ENCODE measurements at regions not wholly inside any gene's neighbourhood (a gene's known extent, or its start where the extent isn't known, plus 50 kb on each side); places are given as distances from the start of the nearest gene placed in this dataset.

DNA sequence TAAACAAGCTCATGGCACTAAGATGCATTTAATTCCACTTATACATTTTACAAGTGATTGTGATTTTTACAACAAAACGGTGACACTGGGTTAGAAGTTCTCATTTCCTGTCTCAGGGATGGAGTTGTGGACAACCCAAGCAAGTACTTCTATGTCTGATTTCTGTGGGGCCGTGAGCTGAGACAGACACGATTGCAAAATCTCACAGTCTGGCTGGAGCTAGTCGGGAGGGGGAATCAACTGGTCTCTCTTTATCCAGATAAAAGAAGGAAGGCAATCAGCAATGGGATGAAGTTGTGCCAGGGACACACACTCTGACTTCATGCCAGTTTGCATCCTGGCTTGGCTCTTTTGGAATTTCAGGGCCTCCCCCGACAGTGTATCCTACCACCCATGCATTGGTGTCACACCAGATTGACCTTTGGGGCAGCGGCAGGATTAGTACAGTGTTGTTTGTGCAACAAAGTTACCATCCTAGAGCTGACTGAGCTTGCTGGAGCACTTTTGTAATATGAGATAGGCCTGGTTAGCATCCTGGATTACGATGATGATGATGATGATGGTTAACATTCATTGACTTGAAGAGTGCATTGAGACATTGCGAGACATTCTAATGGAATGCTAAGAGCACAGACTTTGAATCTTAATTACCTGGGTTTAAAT lies 98.8 kb downstream of the CTAGE1 start:
- TF ChIP-seq, protein P1, sequence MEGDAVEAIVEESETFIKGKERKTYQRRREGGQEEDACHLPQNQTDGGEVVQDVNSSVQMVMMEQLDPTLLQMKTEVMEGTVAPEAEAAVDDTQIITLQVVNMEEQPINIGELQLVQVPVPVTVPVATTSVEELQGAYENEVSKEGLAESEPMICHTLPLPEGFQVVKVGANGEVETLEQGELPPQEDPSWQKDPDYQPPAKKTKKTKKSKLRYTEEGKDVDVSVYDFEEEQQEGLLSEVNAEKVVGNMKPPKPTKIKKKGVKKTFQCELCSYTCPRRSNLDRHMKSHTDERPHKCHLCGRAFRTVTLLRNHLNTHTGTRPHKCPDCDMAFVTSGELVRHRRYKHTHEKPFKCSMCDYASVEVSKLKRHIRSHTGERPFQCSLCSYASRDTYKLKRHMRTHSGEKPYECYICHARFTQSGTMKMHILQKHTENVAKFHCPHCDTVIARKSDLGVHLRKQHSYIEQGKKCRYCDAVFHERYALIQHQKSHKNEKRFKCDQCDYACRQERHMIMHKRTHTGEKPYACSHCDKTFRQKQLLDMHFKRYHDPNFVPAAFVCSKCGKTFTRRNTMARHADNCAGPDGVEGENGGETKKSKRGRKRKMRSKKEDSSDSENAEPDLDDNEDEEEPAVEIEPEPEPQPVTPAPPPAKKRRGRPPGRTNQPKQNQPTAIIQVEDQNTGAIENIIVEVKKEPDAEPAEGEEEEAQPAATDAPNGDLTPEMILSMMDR (IDR thresholded peaks at IDR 0.05; ENCODE audit: low read depth, low read length): no peak

DNA sequence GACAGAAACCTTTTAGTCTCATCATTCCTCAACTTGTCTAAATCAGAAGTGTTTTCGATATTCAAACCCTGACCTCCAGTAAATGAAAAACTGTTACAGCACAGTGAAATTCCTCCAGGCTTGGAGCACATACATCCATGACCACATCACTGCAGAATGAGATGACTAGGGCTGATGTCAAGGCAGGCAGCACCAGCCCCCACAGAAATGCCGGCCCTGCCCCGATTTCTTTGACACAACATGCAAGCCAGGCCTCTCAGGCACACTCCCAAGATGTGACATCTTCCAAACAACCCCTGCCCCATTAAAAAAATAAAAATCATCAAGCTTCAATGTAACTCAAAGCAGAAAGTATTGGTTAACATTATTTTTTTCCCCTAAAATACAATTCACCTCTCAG lies 103.3 kb downstream of the CTAGE1 start:
- no peak overlapping the region for H3K4me3 ChIP-seq (ENCODE audit: low read depth, low read length)
- TF ChIP-seq, protein P1 (IDR thresholded peaks at IDR 0.05; ENCODE audit: low read depth, low read length): no peak

More for the DNA sequence above, 98.8 kb downstream of the CTAGE1 start:
- H3K4me3 ChIP-seq (ENCODE audit: low read depth, low read length): no peak overlapping the region

DNA sequence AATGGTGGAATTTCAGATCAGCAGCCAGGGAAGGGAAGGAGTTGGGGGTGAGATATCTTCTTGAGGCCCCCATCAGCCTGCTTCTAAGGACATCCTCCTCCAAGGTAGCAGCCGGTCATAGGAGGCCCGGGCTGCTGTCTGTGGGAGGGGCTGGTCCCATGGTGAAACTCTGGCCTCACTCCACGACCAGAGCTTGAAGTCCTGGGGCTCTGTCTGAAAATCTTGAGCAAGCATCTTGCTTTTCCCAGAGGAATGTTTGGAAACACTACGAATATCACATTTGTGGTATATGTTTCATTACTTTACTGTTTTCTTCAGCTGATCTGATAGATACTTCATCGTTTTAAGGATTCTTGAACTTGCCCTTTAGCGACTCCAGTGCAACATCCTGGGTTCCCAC lies 103.7 kb downstream of the CTAGE1 start:
- TF ChIP-seq, protein P1 (IDR thresholded peaks at IDR 0.05; ENCODE audit: low read depth, low read length): no peak

DNA sequence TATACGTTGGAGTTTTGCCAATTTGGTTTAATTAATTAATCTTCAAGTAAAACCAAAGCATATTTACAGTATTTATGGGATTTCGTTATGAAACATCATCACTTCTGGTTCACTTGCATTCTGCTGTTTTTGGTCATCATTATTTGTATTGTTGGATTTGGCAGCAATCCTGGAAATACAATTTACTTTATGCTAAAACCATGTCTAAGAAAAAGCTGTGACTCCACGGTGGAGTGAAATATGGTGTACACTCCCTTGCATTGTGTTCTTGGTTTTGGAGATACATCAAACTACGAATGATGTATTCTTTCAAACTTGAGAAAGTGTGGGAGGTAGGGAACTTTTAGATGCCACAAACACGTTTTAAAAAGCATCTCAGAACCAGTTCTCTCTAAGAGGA lies 106.4 kb downstream of the CTAGE1 start:
- TF ChIP-seq, protein P1 (IDR thresholded peaks at IDR 0.05; ENCODE audit: low read depth, low read length): no peak
- H3K4me3 ChIP-seq (ENCODE audit: low read depth, low read length): no peak overlapping the region

More for the DNA sequence above, 103.7 kb downstream of the CTAGE1 start:
- H3K4me3 ChIP-seq (ENCODE audit: low read depth, low read length): 0 out of 2 replicates have a peak overlapping the region, but pooled peaks have one; percentile 5

DNA sequence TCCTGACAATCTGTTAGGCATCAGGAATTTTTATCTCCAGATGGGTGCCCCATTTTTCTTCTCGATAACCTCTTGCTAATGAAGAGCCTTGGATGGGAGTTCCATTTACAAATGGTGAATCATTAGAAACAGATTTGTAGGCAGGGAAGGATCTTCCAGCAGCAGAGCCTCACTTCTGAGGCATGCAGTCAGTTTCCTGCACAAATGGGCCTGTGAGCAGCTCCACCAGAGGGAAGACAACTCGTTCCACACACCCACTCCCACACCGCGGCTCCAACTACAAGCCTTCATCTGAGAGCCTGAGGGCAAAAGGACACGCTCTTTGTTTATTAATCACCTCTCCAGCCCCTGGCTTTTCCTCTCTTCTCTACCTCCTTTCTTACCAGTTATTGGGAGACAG lies 108.5 kb downstream of the CTAGE1 start:
- H3K4me3 ChIP-seq (ENCODE audit: low read depth, low read length): no peak overlapping the region
- TF ChIP-seq, protein P1 (IDR thresholded peaks at IDR 0.05; ENCODE audit: low read depth, low read length): no peak

DNA sequence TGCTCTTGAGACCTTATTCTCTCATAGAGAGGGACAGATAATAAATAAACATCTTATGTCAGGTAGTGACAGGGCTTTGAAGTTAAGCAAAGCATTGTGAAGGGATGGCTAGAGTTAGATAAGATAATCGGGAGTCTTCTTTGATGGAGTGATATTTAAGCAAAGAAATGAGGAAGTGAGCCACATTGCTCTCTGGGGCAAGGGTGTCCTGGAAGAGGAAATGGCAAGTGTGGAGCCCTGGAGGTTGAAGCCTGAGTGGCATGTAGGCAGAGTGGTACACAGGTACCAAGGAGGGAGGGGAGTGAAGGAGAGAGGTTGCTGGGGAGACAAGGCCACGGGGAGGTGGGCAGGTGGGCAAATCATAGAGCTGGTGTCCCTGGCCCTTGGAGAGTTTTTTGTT lies 110.2 kb downstream of the CTAGE1 start:
- H3K4me3 ChIP-seq (ENCODE audit: low read depth, low read length): no peak overlapping the region
- TF ChIP-seq, protein P1 (IDR thresholded peaks at IDR 0.05; ENCODE audit: low read depth, low read length): no peak

DNA sequence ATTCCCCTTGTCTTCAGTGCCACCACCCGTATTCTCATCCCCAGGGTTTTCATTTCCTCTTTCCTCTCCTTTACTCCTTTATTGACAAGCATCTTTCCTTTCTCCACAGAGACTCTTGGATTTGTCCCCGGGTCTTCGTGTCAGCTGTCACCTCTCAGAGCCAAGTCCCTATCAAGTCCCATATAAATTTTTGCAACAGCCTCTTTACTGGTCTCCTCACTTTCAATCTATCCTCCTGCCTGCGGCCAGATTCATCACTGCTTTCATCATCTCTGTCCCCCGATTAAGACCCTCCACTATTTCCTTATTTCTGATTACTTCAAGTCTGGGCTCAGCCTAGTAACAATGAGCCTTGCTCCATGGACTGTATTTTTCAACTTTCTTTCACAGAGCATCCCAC lies 113.8 kb downstream of the CTAGE1 start:
- TF ChIP-seq, protein P1 (IDR thresholded peaks at IDR 0.05; ENCODE audit: low read depth, low read length): no peak
- no peak overlapping the region for H3K4me3 ChIP-seq (ENCODE audit: low read depth, low read length)
